Stimulated activated CD8-positive, alpha-beta memory T cell treated with anti-CD3 and anti-CD28 coated beads, Interleukin-4, amount 100 ng/mL, for 48 hours (primary cell): ENCODE measurements at regions not wholly inside any gene's neighbourhood (a gene's known extent, or its start where the extent isn't known, plus 50 kb on each side); places are given as distances from the start of the nearest gene placed in this dataset.

Experiments
- DNase-seq: peaks from one replicate; pipeline ENCODE4 v3.0.0-alpha.2; 2020

- DNase-seq: no peak
These were observed 158.0 kb downstream of the TM9SF2 start for GRCh38 chr13:99659226-99659625.

GRCh38 chr13:99658261-99658991 is 157.2 kb downstream of the TM9SF2 start:
- peak; percentile 63 for DNase-seq

- DNase-seq: peak; percentile 49
These were observed 156.6 kb downstream of the TM9SF2 start for GRCh38 chr13:99657848-99658260.

- peak; percentile 28 for DNase-seq
These were observed 155.6 kb downstream of the TM9SF2 start for GRCh38 chr13:99656844-99657381.

- DNase-seq: peak; percentile 91
These were observed 154.9 kb downstream of the TM9SF2 start for GRCh38 chr13:99656092-99656745.

- DNase-seq: peak; percentile 59
These were observed 154.2 kb downstream of the TM9SF2 start for GRCh38 chr13:99655351-99656091.

- DNase-seq: no peak
These were observed 152.8 kb downstream of the TM9SF2 start for GRCh38 chr13:99654076-99654475.

GRCh38 chr13:99653526-99653925 is 152.3 kb downstream of the TM9SF2 start:
- DNase-seq: no peak

- DNase-seq: no peak
These were observed 151.6 kb downstream of the TM9SF2 start for GRCh38 chr13:99652901-99653300.

- no peak for DNase-seq
These were observed 150.9 kb downstream of the TM9SF2 start for GRCh38 chr13:99652141-99652540.

- DNase-seq: no peak
These were observed 149.7 kb downstream of the TM9SF2 start for GRCh38 chr13:99651016-99651415.

- no peak for DNase-seq
These were observed 149.1 kb downstream of the TM9SF2 start for GRCh38 chr13:99650410-99650809.

- DNase-seq: no peak
These were observed 147.7 kb downstream of the TM9SF2 start for GRCh38 chr13:99648927-99649326.

GRCh38 chr13:99648066-99648665 is 146.9 kb downstream of the TM9SF2 start:
- no peak for DNase-seq

- DNase-seq: no peak
These were observed 146.3 kb downstream of the TM9SF2 start for GRCh38 chr13:99647596-99647985.

- DNase-seq: no peak
These were observed 145.8 kb downstream of the TM9SF2 start for GRCh38 chr13:99646866-99647595.

GRCh38 chr13:99642841-99643240 is 141.6 kb downstream of the TM9SF2 start:
- DNase-seq: no peak

GRCh38 chr13:99642006-99642405 is 140.7 kb downstream of the TM9SF2 start:
- no peak for DNase-seq

GRCh38 chr13:99640260-99640659 is 139.0 kb downstream of the TM9SF2 start:
- no peak for DNase-seq

- DNase-seq: no peak
These were observed 137.9 kb downstream of the TM9SF2 start for GRCh38 chr13:99639126-99639525.

- no peak for DNase-seq
These were observed 135.6 kb downstream of the TM9SF2 start for GRCh38 chr13:99636728-99637353.

GRCh38 chr13:99636306-99636705 is 135.0 kb downstream of the TM9SF2 start:
- no peak for DNase-seq
